B cell (primary cell): ENCODE measurements at regions not wholly inside any gene's neighbourhood (a gene's known extent, or its start where the extent isn't known, plus 50 kb on each side); places are given as distances from the start of the nearest gene placed in this dataset.

Experiments
- ATAC-seq: fragments of 200-7000 bp; cut with Tn5 transposase; one replicate; pipeline ENCODE4 v1.10.0; 2021; ENCODE audit warnings: low read depth, mild to moderate bottlenecking, moderate number of reproducible peaks, moderate library complexity
- CTCF ChIA-PET: fragments of 350-600 bp; sonication (Branson Sonifier 250); formaldehyde crosslinking; loops from one replicate; lab custom pipeline; 2021; ENCODE audit warnings: antibody characterized with exemption, inconsistent platforms; lab: Charles Lee
- POLR2A ChIA-PET: fragments of 350-600 bp; sonication (Branson Sonifier 250); formaldehyde crosslinking; loops from one replicate; lab custom pipeline; 2021; ENCODE audit warnings: antibody characterized with exemption; lab: Charles Lee
- DNase-seq: peaks from one replicate; pipeline ENCODE4 v3.0.0; 2013
- H2AFZ ChIP-seq: 2 replicates; pipeline ENCODE4 v1.6.1; 2012; ENCODE audit warnings: mild to moderate bottlenecking, low read depth, low read length; ENCODE audit not compliant: insufficient read depth, poor library complexity, severe bottlenecking
- H3K27ac ChIP-seq, 2 donors: 1 replicate in 1 of 2; 2 replicates in 1 of 2; pipeline ENCODE4 v1.5.1; 2012 to 2013; ENCODE audit warnings: low read length in 2 of 2, mild to moderate bottlenecking in 2 of 2, moderate library complexity in 1 of 2
- H3K27me3 ChIP-seq, 4 experiments: fragments of 200-600 bp in 1 of 4; sonication (generic) in 1 of 4; replicated peaks in 1 of 4; 1 replicate in 2 of 4; 2 replicates in 2 of 4; pipeline versions ENCODE4 v1.6.1 to v1.7.0; 2013 to 2016; ENCODE audit warnings: low read length in 3 of 4, mild to moderate bottlenecking in 2 of 4, mixed read lengths in 1 of 4, moderate library complexity in 1 of 4; ENCODE audit not compliant: insufficient read depth in 4 of 4, control insufficient read depth in 3 of 4; ENCODE audit errors: control extremely low read depth in 1 of 4
- H3K36me3 ChIP-seq, 2 experiments: replicated peaks in 1 of 2; 1 replicate in 1 of 2; 2 replicates in 1 of 2; pipeline versions ENCODE4 v1.6.1 to v1.7.1; 2013; ENCODE audit warnings: low read length in 1 of 2; ENCODE audit not compliant: insufficient read depth in 2 of 2, control insufficient read depth in 1 of 2; ENCODE audit errors: control extremely low read depth in 1 of 2, extremely low read depth in 1 of 2
- H3K4me1 ChIP-seq, 2 donors: fragments of 200-600 bp in 1 of 2; sonication (generic) in 1 of 2; 1 replicate in 1 of 2; 2 replicates in 1 of 2; pipeline versions ENCODE4 v1.5.1 to v1.6.1; 2013 to 2017; ENCODE audit warnings: low read length in 2 of 2; ENCODE audit not compliant: control insufficient read depth in 2 of 2, insufficient read depth in 2 of 2
- H3K4me2 ChIP-seq: replicated peaks from 2 replicates; pipeline ENCODE3; 2012; ENCODE audit warnings: mild to moderate bottlenecking, low read depth, low read length; ENCODE audit not compliant: poor library complexity, severe bottlenecking
- H3K4me3 ChIP-seq, 5 experiments: fragments of 200-600 bp in 1 of 5; sonication (generic) in 1 of 5; 1 replicate in 3 of 5; 2 replicates in 2 of 5; pipeline versions ENCODE4 v1.5.1 to v1.7.0; 2011 to 2016; ENCODE audit warnings: low read length in 4 of 5, mild to moderate bottlenecking in 4 of 5, low read depth in 2 of 5, control low read depth in 1 of 5, moderate library complexity in 1 of 5; ENCODE audit not compliant: insufficient read depth in 1 of 5; ENCODE audit errors: control extremely low read depth in 1 of 5, extremely low read depth in 1 of 5
- H3K79me2 ChIP-seq: fragments of 200-600 bp; sonication (generic); one replicate; pipeline ENCODE4 v1.6.0; 2016; ENCODE audit warnings: low read length; ENCODE audit not compliant: control insufficient read depth, insufficient read depth
- H3K9ac ChIP-seq: fragments of 200-600 bp; sonication (generic); 2 replicates; pipeline ENCODE4 v1.6.1; 2017; ENCODE audit warnings: mild to moderate bottlenecking, low read length, moderate library complexity
- H3K9me3 ChIP-seq, 3 donors: one replicate each; pipeline versions ENCODE4 v1.6.1 to v1.7.1; 2013; ENCODE audit warnings: low read length in 2 of 3; ENCODE audit not compliant: control insufficient read depth in 2 of 3, insufficient read depth in 1 of 3; ENCODE audit errors: control extremely low read depth in 1 of 3
- H4K20me1 ChIP-seq: 2 replicates; pipeline ENCODE4 v1.6.0; 2012; ENCODE audit warnings: mild to moderate bottlenecking, low read length; ENCODE audit not compliant: insufficient read depth, control insufficient read depth, poor library complexity, severe bottlenecking
- H3K27ac Mint-ChIP-seq: one replicate; pipeline ENCODE4 v1.8.0; 2021; ENCODE audit warnings: mixed read lengths
- H3K27me3 Mint-ChIP-seq: one replicate; pipeline ENCODE4 v1.8.0; 2021; ENCODE audit warnings: mixed read lengths
- H3K4me1 Mint-ChIP-seq: one replicate; pipeline ENCODE4 v1.8.0; 2021; ENCODE audit warnings: mixed read lengths
- H3K4me3 Mint-ChIP-seq: one replicate; pipeline ENCODE4 v1.8.0; 2021; ENCODE audit warnings: mixed read lengths
- H3K9me3 Mint-ChIP-seq: one replicate; pipeline ENCODE4 v1.8.0; 2022; ENCODE audit warnings: mixed read lengths; ENCODE audit not compliant: insufficient read depth
- EZH2 ChIP-seq: IDR thresholded peaks from 2 replicates; pipeline ENCODE4 v1.6.1; 2012; ENCODE audit warnings: borderline replicate concordance, low read depth, mild to moderate bottlenecking, moderate library complexity, low read length; ENCODE audit not compliant: insufficient read depth, poor library complexity, severe bottlenecking
- WGBS: methylation state at CpG from one replicate; pipeline ENCODE4 v1.1.5; 2013; ENCODE audit warnings: missing lambda C conversion rate; ENCODE audit not compliant: insufficient coverage; 5-methylcytosine and 5-hydroxymethylcytosine counted together
- intact Hi-C: fragments of 100-400 bp; cut with micrococcal nuclease; formaldehyde crosslinking; loops from one replicate; pipeline ENCODE4 v1.10.0; 2022
- TF ChIP-seq, protein P1 (sequence below): fragments of 200-600 bp; IDR thresholded peaks from one replicate; pipeline ENCODE4 v1.8.0; 2022; ENCODE audit warnings: antibody characterized with exemption, mild to moderate bottlenecking

DNA sequence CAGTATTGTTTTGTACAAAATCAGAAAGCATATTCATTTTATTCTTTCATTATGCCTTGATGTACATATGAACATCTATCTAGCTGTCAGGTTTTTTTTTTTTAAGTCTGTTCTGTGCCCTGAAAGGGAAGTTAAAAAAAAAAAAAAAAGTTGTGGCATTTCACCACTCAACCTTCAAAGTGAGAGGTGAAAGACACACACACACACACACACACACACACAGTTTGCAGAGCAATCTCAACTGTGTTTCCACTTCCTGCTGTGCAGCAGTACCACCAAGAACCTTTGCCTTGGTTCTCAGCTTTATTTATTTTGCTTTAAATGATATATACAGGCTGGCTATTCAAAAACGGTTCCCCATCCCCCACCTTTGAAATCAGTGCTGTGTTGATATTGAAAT is 955.6 kb downstream of the GATA3 start:
- Histone ChIP-seq H3K79me2 (no peaks in the 10 kb centered on the region), H3K9me3 (no peaks in the 10 kb centered on the region), H3K27me3 (no peaks in the 10 kb centered on the region), H3K4me2 (no peak overlapping the region), H3K4me1 (no peaks in the 10 kb centered on the region), H3K36me3 (no peaks in the 10 kb centered on the region), H4K20me1 (no peaks in the 10 kb centered on the region), H3K9ac (no peak overlapping the region), H2AFZ (no peak overlapping the region), H3K27ac (no peak overlapping the region), H3K4me3 (no peak overlapping the region)
- WGBS: no CpG with 5 or more reads among the region's 1 CpG
- ATAC-seq: no peak
- intact Hi-C loops: no loop called here
- POLR2A ChIA-PET: no interaction called here
- Mint-ChIP-seq H3K4me1 (no peaks in the 10 kb centered on the region), H3K27ac (no peak overlapping the region), H3K9me3 (no peaks in the 10 kb centered on the region), H3K27me3 (no peaks in the 10 kb centered on the region), H3K4me3 (no peak overlapping the region)
- no peak for DNase-seq
- no peak for TF ChIP-seq EZH2
- TF ChIP-seq, protein P1, sequence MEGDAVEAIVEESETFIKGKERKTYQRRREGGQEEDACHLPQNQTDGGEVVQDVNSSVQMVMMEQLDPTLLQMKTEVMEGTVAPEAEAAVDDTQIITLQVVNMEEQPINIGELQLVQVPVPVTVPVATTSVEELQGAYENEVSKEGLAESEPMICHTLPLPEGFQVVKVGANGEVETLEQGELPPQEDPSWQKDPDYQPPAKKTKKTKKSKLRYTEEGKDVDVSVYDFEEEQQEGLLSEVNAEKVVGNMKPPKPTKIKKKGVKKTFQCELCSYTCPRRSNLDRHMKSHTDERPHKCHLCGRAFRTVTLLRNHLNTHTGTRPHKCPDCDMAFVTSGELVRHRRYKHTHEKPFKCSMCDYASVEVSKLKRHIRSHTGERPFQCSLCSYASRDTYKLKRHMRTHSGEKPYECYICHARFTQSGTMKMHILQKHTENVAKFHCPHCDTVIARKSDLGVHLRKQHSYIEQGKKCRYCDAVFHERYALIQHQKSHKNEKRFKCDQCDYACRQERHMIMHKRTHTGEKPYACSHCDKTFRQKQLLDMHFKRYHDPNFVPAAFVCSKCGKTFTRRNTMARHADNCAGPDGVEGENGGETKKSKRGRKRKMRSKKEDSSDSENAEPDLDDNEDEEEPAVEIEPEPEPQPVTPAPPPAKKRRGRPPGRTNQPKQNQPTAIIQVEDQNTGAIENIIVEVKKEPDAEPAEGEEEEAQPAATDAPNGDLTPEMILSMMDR: no peak
- CTCF ChIA-PET: no interaction called here

DNA sequence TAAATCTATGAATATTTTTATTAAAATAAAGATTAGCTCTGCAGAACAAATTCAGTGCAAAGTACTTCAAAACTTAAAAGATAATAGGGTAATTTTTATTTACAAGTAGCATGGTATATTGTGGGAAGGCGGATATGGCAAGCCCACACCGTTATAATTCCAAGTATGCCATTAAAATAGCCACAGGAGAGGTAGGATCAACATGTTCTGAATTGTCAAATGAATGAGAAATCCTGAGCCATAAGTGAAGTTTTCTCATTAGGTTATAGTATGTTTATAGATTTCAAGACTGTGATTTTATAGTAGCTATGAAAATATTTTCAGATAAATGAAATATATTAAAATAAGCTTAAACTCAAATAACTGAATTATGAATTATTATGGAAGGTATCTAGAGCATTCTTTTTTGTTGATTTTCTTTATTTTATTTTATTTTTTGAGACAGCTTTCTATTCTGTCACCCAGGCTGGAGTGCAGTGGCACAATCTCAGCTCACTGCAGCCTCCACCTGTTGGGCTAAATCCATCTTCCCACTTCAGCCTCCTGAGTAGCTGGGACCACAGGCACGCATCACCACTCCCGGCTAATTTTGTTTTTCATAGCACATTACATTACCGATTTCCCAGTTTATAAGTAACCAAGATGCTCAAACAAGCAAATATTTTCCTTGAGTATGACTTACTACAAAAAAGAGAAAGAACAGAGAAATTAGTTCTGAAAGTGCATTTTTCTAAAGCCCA is 956.6 kb downstream of the GATA3 start:
- intact Hi-C loops: no loop called here
- DNase-seq (no peak), ATAC-seq (no peak)
- Histone ChIP-seq H3K9ac (no peak overlapping the region), H3K27me3 (no peaks in the 10 kb centered on the region), H3K9me3 (no peaks in the 10 kb centered on the region), H3K27ac (no peak overlapping the region), H2AFZ (no peak overlapping the region), H3K4me3 (no peak overlapping the region), H3K4me2 (no peak overlapping the region), H4K20me1 (no peaks in the 10 kb centered on the region), H3K79me2 (no peaks in the 10 kb centered on the region), H3K36me3 (no peaks in the 10 kb centered on the region), H3K4me1 (no peaks in the 10 kb centered on the region)
- no CpG with 5 or more reads among the region's 5 CpGs for WGBS
- Mint-ChIP-seq H3K27me3 (no peaks in the 10 kb centered on the region), H3K27ac (no peak overlapping the region), H3K4me3 (no peak overlapping the region), H3K9me3 (no peaks in the 10 kb centered on the region), H3K4me1 (no peaks in the 10 kb centered on the region)
- ChIA-PET POLR2A (no interaction called here), CTCF (no interaction called here)
- no peak for TF ChIP-seq EZH2
- TF ChIP-seq, protein P1: no peak
